GM23248 (cell line): ENCODE measurements at regions not wholly inside any gene's neighbourhood (a gene's known extent, or its start where the extent isn't known, plus 50 kb on each side); places are given as distances from the start of the nearest gene placed in this dataset.

Experiments used
- EZH2 ChIP-seq: fragments of 200-600 bp; sonication (generic); IDR thresholded peaks from 2 replicates; pipeline ENCODE4 v1.6.1; 2018; ENCODE audit warnings: antibody characterized with exemption, mild to moderate bottlenecking; ENCODE audit not compliant: insufficient read depth, poor library complexity, severe bottlenecking
- EZH2phosphoT487 ChIP-seq: fragments of 200-600 bp; sonication (generic); IDR thresholded peaks from 2 replicates; pipeline ENCODE4 v1.6.1; 2018; ENCODE audit warnings: antibody characterized with exemption, moderate library complexity, mild to moderate bottlenecking, low read depth; ENCODE audit not compliant: insufficient read depth

DNA sequence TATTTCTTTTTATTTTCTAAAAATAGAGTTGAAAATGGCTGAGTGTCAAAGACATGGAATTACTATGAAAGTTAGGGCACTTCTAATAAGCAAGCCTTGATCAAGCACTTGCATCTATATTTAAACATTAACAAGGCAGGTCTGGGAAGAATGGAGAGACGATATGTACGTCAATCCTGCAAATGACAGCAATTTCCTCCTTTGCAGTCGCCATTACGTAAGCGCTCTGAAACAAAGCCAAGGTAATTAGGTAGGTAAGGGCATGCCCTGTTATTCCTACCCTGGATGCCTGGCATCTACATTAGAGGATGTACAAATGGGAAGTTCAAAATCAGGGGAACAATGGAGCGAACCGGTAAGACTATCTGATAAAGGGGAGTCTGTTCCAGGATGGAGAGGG is 664.0 kb upstream of the ARGLU1 start:
- TF ChIP-seq EZH2phosphoT487 = no peak
- no peak for TF ChIP-seq EZH2
